HepG2 (cell line): ENCODE measurements at regions not wholly inside any gene's neighbourhood (a gene's known extent, or its start where the extent isn't known, plus 50 kb on each side); places are given as distances from the start of the nearest gene placed in this dataset.

ENCODE experiments used
- ATF7 ChIP-seq, 2 experiments: fragments of 450-650 bp in 1 of 2; sonication (generic) in 1 of 2; formaldehyde crosslinking in 1 of 2; IDR thresholded peaks; 2 replicates each; pipeline versions ENCODE4 v1.4.0 to v1.6.1; 2016 to 2020; ENCODE audit warnings: antibody characterized with exemption in 1 of 2, mild to moderate bottlenecking in 1 of 2, missing genetic modification reagents in 1 of 2
- FIP1L1 ChIP-seq: fragments of 200-400 bp; formaldehyde crosslinking; IDR thresholded peaks from 2 replicates; pipeline ENCODE4 v1.6.1; 2018; ENCODE audit warnings: low read depth, mild to moderate bottlenecking, low read length, moderate library complexity, borderline replicate concordance; ENCODE audit not compliant: insufficient read depth
- FOXA1 ChIP-seq, 2 experiments: fragments of 450-650 bp in 1 of 2; sonication (generic) in 1 of 2; formaldehyde crosslinking in 1 of 2; IDR thresholded peaks; 2 replicates each; pipeline versions ENCODE4 v1.4.0 to v1.6.1; 2016 to 2020; ENCODE audit warnings: missing genetic modification reagents in 1 of 2
- FOXK2 ChIP-seq: fragments of 450-650 bp; IDR thresholded peaks from 2 replicates; pipeline ENCODE4 v1.6.1; 2016
- FOXP1 ChIP-seq, 2 experiments: fragments of 450-650 bp in 1 of 2; IDR thresholded peaks; 2 replicates each; pipeline ENCODE4 v1.6.1; 2017 to 2018; ENCODE audit warnings: antibody characterized with exemption in 1 of 2
- HHEX ChIP-seq: IDR thresholded peaks from 2 replicates; pipeline ENCODE4 v1.6.1; 2016; ENCODE audit warnings: control low read depth
- HOXA7 ChIP-seq: sonication (generic); formaldehyde crosslinking; IDR thresholded peaks from 2 replicates; pipeline ENCODE4 v1.8.1; 2022; ENCODE audit warnings: mild to moderate bottlenecking, missing genetic modification reagents, moderate library complexity
- IKZF1 ChIP-seq: fragments of 450-650 bp; IDR thresholded peaks from 2 replicates; pipeline ENCODE4 v1.7.1; 2016
- LCORL ChIP-seq, 2 experiments: fragments of 450-650 bp in 1 of 2; sonication (generic) in 1 of 2; formaldehyde crosslinking in 1 of 2; IDR thresholded peaks; 2 replicates each; pipeline versions ENCODE4 v1.5.0 to v1.6.1; 2017 to 2020; ENCODE audit warnings: antibody characterized with exemption in 1 of 2, missing genetic modification reagents in 1 of 2
- PLRG1 ChIP-seq: fragments of 450-650 bp; conservative IDR thresholded peaks from 2 replicates; pipeline ENCODE4 v1.6.1; 2016
- POGZ ChIP-seq: sonication (generic); formaldehyde crosslinking; IDR thresholded peaks from 2 replicates; pipeline ENCODE4 v1.4.0; 2020; ENCODE audit warnings: mild to moderate bottlenecking, missing genetic modification reagents
- ZBTB33 ChIP-seq: sonication (generic); formaldehyde crosslinking; IDR thresholded peaks from 2 replicates; pipeline ENCODE4 v1.4.0; 2020; ENCODE audit warnings: missing genetic modification reagents
- ZFP91 ChIP-seq: sonication (generic); formaldehyde crosslinking; IDR thresholded peaks from 2 replicates; pipeline ENCODE4 v1.9.0; 2022; ENCODE audit warnings: missing genetic modification reagents, mild to moderate bottlenecking, borderline replicate concordance
- ZNF646 ChIP-seq: sonication (generic); formaldehyde crosslinking; IDR thresholded peaks from 2 replicates; pipeline ENCODE4 v1.9.0; 2021; ENCODE audit warnings: mild to moderate bottlenecking, missing genetic modification reagents

GRCh38 chr2:222771832-222772231, 89.0 kb upstream of the ACSL3 start (continued):
- no peak for TF ChIP-seq ZFP91 (CRISPR knock-in tag)
- peak; percentile 92 for TF ChIP-seq ZNF646
- peak; percentile 94; the same call in 1 of the 2 replicates for TF ChIP-seq IKZF1
- TF ChIP-seq HOXA7 (CRISPR knock-in tag), result no peak
- no peak for TF ChIP-seq HHEX (CRISPR knock-in tag)
- TF ChIP-seq ATF7 (IDR thresholded peaks at IDR 0.05), result peak; percentile 30; the same call in 1 of the 2 replicates
- no peak for TF ChIP-seq ATF7 (CRISPR knock-in tag; IDR thresholded peaks at IDR 0.05)
- TF ChIP-seq PLRG1, result peak; percentile 98
- no peak; the same call in 1 of the 2 replicates for TF ChIP-seq POGZ (CRISPR knock-in tag)
- peak; percentile 45; the same call in 1 of the 2 replicates for TF ChIP-seq LCORL (IDR thresholded peaks at IDR 0.05)
- TF ChIP-seq LCORL (CRISPR knock-in tag; IDR thresholded peaks at IDR 0.05), result no peak
- no peak for TF ChIP-seq FIP1L1
- TF ChIP-seq FOXP1 (IDR thresholded peaks at IDR 0.05), result peak; percentile 64; the same call in 1 of the 2 replicates
- TF ChIP-seq FOXP1 (CRISPR knock-in tag; IDR thresholded peaks at IDR 0.05), result no peak
- TF ChIP-seq FOXK2, result peak; percentile 68; the same call in 1 of the 2 replicates
- TF ChIP-seq FOXA1 (IDR thresholded peaks at IDR 0.05), result peak; percentile 57
- no peak for TF ChIP-seq FOXA1 (CRISPR knock-in tag; IDR thresholded peaks at IDR 0.05)
- no peak for TF ChIP-seq ZBTB33 (CRISPR knock-in tag)
